Activated naive CD8-positive, alpha-beta T cell treated with anti-CD3 and anti-CD28 coated beads, Interleukin-2, amount 50 U/mL, for 16 hours (primary cell): ENCODE measurements at regions not wholly inside any gene's neighbourhood (a gene's known extent, or its start where the extent isn't known, plus 50 kb on each side); places are given as distances from the start of the nearest gene placed in this dataset.
"Not testable (repeated sequence)": the region's sequence is repeated elsewhere in the genome, so short reads cannot be mapped to it uniquely, and the experiment has no call there.

ENCODE experiments used
- DNase-seq: peaks from one replicate; pipeline ENCODE4 v3.0.0-alpha.2; 2020; ENCODE audit warnings: low read depth, low spot score

DNA sequence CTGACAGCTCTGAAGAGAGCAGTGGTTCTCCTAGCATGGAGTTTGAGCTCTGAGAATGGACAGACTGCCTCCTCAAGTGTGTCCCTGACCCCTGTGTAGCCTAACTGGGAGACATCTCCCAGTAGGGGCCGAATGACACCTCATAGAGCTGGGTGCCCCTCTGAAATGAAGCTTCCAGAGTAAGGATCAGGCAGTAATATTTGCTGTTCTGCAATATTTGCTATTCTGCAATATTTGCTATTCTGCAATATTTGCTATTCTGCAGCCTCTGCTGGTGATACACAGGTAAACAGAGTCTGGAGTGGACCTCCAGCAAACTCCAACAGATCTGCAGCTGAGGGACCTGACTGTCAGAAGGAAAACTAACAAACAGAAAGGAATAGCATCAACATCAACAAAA is 105.5 kb downstream of the BUD13 start:
- not testable (repeated sequence) for DNase-seq

DNA sequence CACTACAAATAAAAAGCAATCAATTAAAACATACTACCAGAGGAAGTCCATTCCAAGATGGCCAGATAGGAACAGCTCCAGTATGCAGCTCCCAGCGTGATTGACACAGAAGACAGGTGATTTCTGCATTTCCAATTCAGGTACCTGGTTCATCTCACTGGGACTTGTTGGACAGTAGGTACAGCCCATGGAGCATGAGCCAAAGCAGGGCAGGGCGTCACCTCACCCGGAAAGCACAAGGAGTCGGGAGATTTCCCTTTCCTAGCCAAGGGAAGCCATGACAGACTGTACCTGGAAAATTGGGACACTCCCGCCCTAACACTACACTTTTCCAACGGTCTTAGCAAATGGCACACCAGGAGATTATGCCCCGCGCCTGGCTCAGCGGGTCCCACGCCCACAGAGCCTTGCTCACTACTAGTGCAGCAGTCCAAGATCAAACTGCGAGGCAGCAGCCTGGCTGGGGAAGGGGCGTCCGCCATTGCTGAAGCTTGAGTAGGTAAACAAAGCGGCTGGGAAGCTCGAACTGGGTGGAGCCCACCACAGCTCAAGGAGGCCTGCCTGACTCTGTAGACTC is 106.0 kb downstream of the BUD13 start:
- DNase-seq = not testable (repeated sequence)

DNA sequence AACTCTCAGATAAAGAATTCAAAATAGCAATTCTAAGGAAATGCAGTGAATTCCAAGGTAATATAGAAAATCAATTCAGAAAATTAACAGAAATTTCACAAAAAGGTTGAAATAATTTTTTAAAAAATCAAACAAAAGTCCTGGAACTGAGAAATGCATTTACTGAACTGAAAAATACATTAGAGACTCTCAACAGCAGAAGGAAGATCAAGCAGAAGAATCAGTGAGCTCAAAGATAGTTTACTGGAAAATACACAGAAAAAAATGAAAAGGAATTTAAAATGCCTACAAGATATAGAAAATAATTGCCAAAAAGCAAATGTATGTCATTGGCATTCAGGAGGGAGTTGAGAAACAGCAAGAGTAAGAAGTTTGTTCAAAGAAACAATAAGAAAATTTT is 107.3 kb downstream of the BUD13 start:
- no peak for DNase-seq

DNA sequence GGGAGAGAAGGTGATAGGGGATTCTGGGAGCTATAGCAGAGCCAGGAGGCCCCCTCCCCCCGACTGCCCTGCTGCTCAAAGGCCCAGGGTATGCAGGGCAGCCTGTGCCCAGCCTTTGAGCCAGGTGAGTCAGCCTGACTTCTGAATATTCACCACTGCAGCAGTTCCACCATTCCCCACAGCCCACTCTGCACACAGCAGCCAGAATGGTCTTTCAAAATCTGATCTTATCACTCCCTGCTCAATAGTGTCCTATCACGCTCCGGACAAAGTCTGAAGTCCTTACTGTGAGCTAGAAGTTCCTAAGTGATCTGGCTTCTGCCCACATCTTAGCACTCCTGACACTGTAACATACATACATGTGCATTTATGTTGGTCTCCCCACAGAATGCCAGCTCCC is 111.7 kb downstream of the BUD13 start:
- no peak for DNase-seq

DNA sequence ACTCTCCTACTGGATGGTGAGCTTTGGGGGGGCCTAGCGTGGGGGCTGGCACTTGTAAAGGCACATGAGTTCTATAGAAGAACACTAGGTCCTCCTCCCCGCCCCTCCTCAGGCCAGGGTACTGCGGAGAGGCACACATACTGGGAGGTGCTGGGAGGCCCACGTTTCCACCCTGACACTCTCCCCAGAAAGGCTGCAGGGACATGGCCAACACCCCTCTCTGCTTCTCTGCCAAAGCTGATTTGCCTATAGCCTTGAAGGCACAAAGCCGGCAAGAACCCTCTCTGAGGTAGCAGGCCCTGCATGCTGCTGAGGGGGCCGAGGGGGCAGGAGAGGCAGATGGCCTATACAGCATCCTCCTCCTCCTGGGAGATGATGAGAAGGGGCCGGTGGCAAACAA is 112.8 kb downstream of the BUD13 start:
- no peak for DNase-seq

DNA sequence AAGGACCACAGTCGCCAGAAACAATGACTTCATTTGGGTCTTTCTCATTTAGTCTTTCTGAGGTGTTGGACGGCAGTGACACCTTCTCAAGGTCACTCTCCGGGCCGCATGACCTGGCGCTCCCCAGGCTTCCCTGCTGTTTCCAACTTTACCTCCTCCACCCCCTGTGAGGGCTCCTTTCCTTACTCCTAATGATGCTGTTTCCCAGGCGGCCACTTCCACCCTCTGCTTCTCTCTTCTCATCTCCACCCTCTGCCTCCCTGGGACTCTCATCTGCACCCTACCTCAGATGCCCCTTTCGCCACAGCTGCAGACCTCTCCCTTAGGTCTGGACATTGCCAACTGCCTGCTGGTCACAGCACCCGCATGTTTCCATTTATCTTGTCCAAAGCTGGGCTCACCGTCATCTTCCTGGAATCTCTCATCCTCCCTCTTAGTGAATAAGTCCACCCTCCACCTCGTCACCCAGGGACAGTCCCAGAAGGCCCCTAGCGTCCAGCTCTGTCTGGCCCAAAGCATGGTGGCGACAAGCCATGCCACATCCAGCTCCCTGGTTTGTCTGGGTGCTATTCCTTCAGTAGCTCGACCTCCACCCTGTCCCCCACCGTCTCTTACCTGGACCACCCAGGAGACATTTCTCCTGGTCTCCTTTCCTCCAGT is 113.8 kb downstream of the BUD13 start:
- no peak for DNase-seq

DNA sequence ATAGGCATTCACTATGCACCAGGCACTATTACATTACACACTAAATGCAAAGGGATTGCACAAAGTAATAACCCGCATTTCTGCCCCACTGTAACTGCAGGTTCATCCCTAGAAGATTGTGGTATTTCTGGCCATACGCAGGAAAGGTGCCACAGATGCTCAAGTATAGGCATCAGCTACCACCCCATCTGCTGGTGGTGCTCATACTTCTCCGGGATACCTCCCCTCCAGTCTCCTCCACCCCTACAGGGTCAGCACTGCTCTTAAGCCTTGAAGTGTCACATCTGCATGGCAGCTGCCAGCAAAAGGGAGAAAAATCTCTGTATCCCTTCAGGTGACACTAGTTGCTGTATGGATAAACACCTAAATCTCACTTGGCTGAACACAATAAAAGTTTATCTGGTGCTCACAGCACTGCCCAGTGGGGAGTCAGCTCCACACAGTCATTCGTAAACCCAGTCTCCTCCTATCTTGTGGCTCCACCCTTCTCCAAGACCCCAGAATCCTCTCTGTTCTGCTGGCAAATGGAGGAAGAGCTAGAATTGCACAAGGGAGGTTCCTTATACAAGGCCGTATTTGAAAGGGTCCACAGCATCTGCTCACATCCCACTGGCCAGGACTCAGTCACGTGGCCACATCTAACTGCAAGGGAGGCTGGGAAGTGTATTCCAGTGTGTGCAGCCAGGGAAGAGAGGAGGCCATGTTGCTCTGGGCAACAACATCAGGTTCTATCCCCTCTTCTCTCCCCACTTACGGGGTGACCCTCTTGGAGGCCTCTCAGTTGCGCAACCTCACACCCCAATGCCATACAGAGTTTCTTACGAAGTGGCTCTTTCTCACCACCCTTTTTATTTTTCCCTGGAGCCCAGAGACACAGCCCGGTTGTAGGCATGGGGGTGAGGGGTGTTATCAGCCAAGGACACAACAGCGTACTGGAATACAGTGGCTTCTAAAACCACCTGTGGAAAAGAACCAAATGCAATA is 114.7 kb downstream of the BUD13 start:
- DNase-seq = no peak

DNA sequence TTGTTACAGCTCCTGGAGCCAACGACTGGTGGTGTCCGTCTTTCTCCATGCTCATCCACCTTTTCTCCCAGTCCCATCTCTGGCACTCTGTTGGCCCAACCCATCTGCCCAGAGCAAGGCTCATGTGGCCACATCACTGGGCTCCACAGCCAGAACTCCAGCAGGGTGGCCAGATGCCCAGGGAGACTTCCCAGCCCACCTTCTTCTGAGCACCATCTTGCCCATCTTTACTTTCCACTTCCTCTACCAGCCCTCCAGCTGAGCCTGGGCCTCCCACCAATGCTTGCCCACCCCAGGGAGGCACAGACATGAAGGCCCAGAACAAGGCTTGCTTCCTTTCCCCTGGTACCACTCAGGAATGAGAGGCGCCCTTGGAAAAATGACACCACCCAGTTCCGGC is 116.8 kb downstream of the BUD13 start:
- DNase-seq = no peak

DNA sequence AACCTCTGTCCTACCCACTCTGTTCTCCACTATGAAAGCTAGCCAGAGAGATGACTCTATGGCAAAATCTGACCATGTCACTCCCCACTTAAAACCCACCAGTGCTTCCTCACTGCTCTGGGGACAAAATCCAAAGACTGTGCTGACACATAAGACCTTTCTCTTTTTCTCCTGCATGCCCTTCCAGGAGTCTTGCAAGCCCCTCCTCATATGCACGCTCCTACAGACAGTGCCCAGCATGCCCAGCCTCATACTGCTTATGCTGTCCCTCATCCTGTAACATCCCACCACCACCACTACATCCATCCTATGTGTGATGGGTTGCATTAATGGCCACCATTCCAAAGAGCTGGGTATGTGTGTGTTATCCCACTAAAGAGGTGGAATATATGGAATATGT is 118.3 kb downstream of the BUD13 start:
- no peak for DNase-seq

DNA sequence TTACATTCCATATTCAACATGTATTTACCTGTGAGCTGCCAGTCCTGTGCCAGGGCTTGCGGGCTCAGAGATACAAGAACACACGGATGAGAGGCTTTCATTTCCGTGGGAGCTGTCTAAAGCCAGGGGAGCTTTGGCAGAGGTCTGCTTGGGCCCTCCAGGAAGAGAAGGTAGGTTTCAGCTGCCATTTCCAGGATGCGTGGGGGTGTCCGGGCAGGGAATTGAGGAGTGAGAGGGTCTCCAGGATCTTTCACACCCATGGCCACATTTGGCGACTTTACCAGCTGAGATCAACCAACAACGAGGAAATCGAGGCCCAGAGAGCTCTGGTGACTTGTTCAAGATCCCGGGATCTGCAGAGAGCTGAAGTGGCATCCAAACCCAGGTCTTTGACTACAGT is 119.6 kb downstream of the BUD13 start:
- no peak for DNase-seq

DNA sequence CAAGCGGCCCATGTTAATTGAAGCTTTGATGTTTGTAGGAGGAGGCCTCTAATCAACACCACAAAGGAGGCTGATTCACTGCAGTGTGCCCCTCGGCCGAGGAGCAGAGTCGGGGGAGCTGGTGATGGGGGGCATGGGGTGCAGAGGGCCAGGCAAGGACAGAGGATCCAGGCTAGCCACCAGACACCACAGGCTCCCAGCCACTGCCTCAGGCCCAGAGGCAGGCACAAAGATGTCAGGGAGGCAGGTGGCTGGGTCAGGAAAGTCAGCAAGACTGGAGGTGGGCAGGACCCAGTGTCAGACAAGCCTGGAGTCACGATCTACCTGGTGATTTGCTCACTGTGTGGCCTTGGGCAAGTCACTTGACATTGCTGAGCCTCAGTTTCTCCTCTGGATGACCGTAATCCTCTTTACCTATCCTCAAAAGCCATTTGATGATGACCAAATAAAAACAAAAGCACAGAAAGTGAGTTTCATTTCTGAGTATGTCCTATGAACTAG is 121.0 kb downstream of the BUD13 start:
- DNase-seq = no peak

DNA sequence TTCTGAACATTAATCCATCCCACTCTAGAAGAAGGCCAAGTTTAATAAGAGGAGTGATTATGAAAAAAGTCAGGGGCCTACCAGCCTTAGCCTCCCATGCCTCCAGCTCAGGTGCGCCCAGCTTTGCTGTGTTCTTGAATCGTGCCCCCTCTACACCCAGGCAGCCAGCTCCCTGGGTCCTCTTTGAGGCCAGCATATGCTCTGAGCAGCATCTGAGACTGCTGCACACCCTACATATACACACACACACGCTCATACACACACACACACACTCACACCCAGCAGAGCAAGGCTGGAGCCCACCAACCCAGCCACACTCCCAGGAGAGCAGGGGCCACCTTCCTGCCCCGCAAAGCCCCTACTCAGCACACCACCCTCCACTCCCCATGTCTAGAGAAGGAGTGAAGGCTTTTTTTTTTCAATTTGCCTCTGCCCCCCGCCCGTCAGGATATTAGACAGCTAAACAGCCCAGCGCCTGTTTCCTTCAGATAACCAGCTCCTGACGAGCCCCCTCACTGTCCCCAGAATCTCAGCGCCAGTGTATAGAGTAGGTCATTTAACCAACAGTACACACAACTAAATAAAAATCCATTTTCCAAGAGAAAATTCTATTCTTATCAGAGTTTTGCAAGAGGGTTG is 121.6 kb downstream of the BUD13 start:
- DNase-seq = no peak

DNA sequence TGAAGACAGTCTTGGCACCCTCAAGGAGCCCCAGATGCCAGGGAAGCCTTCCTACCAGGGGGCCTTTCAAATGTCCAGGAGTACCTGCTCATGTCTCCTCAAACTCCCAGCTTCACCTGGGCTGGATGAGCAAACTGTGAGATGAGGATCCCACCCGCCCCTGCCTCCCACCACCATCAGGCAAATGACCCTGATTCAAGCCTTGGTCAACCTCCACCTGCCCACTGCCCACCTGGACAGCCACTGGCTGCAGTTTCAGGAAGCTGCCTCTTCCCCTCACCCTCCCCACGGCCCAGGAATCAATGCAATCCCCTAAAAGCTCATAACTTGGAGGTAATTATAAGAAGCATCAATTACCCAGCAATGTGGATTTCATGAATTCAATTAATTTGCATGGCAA is 122.7 kb downstream of the BUD13 start:
- no peak for DNase-seq

DNA sequence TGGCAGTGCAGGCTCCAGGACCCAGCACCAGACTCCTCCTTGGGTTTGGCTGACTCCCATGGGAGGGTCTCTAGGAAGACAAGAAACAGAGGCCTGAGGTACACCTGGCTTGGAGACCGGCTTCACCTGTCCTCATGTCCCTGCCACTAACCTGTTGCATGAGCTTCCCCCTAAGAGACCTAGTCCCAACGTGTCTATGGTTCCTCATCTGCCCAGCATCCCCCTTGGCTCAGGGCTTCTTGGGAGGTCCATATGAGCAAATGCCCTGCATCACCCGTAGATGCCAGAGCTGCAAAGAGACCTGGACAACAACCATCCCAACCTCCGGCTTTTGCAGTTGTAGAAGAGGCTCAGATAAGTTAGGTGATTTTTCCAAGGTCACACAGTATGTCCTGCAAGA is 123.5 kb downstream of the BUD13 start:
- no peak for DNase-seq

DNA sequence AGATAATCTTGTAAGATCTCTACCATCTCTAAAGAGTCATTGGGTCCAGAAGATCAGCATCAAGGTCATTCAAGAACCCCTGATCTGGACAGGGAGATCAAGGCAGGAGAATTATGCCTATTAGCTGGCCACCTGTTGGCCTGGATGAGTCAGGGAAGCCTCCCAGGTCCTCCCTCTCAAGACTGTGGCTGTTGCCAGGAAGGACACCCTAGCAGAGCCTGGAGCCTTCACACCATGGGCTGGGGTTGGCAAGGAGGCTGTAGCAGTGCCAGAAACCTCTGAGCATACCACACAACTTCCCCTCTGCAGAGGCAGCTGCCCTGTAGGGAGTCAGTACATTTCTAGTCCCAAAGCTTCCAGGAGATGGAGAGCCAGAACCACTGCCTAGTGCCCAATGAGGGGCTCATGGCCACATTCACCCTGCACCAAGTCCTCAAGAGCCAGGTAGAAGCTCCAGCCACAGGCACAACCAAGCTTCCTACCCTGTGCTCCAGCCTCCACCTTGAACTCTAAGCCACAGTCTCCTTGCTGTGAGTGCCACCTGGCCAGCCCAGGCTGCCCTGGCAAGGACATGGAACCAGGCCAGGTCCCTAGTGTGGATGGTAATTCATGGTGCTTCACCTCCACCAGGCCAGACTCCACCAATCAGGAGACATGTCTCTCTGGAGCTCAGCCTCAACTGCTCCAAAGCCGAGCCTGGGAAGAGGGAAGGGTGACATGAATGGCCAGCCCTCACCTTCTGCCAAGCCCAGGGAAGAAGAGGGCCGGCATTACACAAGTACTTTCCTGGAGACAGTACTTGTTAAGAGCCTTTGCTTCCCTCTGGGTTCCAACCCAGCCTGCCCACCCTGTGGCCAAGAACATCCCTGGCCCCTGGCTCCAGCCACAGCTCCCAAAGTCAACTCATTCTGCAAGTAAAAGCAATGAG is 124.3 kb downstream of the BUD13 start:
- no peak for DNase-seq

DNA sequence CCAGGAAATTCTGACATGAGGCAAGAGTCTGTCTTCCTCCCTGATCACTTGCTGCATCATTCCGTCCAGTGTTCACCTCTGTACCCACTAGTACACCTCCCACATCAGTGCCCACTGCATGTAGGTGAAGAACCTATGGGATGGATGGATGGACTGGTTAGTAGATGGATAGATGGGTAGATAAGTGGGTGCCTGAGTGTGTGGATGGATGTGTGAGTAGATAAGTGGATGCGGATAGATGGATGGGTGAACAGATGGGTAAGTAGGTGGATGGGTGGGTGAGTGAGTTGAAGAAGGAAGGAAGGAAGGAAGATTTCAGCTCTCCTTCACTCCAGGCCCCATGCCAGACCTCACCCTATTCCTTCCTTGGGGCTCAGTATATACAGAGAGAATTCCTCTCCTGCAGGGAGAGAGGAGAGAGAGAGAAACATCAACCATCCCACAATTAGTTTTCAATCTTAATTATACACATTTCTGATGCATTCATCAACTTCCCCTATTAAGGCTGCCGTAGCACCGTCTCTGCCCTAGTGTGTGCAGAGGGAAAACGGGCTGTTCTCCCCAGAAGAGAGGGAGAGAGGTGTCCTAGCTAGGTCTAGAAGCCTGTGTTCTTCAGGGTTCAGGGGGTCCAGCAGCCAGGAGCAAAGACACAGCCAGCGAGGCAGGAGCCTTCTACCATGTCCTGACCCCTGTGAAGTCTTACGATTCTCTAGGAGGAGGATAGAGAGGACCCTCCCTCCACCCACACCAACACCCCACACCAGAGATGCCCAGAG is 125.3 kb downstream of the BUD13 start:
- no peak for DNase-seq

DNA sequence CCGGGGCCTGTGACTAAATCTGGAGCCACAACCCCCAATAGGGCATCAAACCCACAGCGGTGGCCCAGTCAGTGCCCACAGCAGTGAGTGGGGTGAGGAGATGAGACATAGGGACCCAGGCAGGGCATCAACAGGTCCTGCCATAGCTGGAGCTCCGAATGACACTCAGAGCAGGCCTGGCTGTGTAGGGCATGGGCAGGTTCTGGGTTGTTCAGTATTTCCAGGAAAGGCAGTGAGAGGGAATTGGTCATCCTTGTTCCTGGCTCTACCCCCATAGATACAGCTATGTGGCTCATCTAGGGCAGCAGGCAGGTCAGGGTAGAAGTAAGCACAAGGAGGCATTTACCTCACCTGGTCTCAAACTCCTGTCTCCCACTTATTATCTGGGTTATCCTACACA is 126.6 kb downstream of the BUD13 start:
- DNase-seq = no peak

DNA sequence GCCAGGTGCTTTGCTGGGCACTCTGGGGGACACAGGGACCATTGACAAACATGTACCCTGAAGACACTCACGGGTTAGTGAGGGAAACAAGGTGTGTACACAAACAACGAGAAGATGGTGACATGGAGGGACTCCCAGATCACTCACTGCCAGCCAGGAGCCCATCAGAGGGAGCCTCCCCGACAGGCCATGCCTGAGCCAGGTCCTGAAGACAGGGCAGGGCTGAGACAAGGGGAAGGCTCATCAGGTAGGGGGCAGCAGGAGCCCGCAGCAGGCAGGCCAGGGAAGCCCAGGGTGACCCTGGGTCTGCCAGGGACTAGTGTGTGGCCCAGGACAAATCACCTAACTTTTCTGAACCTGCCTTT is 127.9 kb downstream of the BUD13 start:
- no peak for DNase-seq

DNA sequence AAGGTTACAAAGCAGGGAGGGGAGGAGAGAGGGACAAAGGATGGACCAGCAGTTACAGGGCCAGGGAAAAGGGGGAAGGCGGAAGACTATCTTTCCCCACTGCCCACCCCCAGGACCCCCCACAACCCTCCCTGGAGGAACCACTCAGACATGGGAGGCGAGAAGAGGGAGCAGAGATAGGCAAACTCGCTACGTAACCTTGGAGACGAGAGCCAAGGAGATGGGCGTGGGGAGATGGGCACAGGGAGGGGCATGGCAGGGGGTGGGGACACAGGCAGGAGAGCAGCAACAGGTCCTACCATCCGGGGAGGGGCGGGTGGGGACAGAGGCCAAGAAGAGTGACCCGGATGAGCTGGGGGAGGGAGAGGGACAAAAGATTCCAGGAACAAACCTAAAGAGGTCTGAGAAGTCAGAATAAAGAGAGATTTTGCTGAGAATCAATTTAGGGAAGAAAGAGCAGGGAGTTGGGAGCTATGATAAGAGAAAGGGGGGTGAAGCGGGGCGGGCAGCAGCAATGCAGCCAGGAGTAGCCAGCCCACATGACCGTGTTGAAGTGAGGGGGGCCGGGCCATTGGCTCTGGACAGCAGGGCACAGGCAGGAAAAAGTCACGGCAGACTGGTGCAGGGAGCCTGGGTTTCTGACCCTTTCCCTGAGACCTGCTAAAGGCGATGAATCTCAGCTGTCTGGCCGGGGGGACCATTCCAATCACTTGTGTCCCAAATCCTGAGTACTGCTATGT is 128.4 kb downstream of the BUD13 start:
- DNase-seq = no peak

DNA sequence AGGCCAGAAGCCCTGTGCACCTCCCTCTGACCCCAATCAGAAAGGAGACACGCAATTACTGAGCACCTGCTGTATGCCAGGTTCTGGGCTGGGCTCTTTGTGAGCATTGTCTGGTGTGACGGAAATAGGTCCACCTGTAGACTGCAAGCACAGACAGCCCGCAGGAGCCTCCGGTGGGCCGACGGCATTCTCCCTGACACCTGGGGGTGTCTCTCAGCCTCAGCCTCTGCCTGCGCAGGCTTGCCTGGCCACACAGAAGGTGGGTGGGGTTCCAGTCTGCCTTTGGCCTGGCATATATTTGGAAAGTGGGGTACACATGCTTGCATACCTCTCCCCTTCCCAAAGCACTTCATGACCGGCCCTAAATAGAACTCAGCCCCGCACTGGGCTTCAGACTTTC is 129.3 kb downstream of the BUD13 start:
- DNase-seq = no peak
